MCF 10A (cell line): ENCODE measurements at regions not wholly inside any gene's neighbourhood (a gene's known extent, or its start where the extent isn't known, plus 50 kb on each side); places are given as distances from the start of the nearest gene placed in this dataset.

Experiments used
- BruUV-seq: library from RNA; stranded (reverse); fragments of 400-500 nt; replicated peaks from 2 replicates; lab custom pipeline; 2021; lab: Mats Ljungman, UMichigan
- CTCF ChIA-PET: fragments of 300-600 bp; sonication (Branson Sonifier 250); formaldehyde crosslinking; extraction: SDS; loops from one replicate; lab custom pipeline; 2021; ENCODE audit warnings: antibody characterized with exemption, inconsistent platforms; lab: Yijun Ruan, JAX
- POLR2A ChIA-PET: fragments of 300-600, 350-650 bp; sonication (Branson Sonifier 250); formaldehyde crosslinking; extraction: SDS; loops from one replicate; lab custom pipeline; 2020; ENCODE audit warnings: antibody characterized with exemption, inconsistent platforms; lab: Yijun Ruan, JAX
- DNase-seq: peaks from one replicate; pipeline ENCODE4 v3.0.0-alpha.2; 2018; ENCODE audit not compliant: unreplicated experiment
- H3K27ac Mint-ChIP-seq: one replicate; pipeline ENCODE4 v1.8.0; 2022; ENCODE audit warnings: mild to moderate bottlenecking, low read depth, mixed read lengths; ENCODE audit not compliant: unreplicated experiment
- H3K27me3 Mint-ChIP-seq: one replicate; pipeline ENCODE4 v1.8.0; 2022; ENCODE audit warnings: mixed read lengths; ENCODE audit not compliant: insufficient read depth, unreplicated experiment
- H3K36me3 Mint-ChIP-seq: one replicate; pipeline ENCODE4 v1.8.0; 2022; ENCODE audit warnings: mild to moderate bottlenecking, moderate library complexity, mixed read lengths; ENCODE audit not compliant: insufficient read depth, unreplicated experiment
- H3K4me1 Mint-ChIP-seq: one replicate; pipeline ENCODE4 v1.8.0; 2022; ENCODE audit warnings: mixed read lengths; ENCODE audit not compliant: insufficient read depth, unreplicated experiment
- H3K4me3 Mint-ChIP-seq: one replicate; pipeline ENCODE4 v1.8.0; 2022; ENCODE audit warnings: mild to moderate bottlenecking, moderate library complexity, mixed read lengths; ENCODE audit not compliant: unreplicated experiment
- H3K9me3 Mint-ChIP-seq: one replicate; pipeline ENCODE4 v1.8.0; 2022; ENCODE audit warnings: mixed read lengths; ENCODE audit not compliant: unreplicated experiment
- intact Hi-C: fragments of 100-400 bp; cut with micrococcal nuclease; formaldehyde crosslinking; loops from 2 replicates; pipeline ENCODE4 v1.14.1; 2022
- TF ChIP-seq, protein P1 (sequence below): fragments of 200-600 bp; IDR thresholded peaks from one replicate; pipeline ENCODE4 v1.8.0; 2022; ENCODE audit warnings: antibody characterized with exemption, mild to moderate bottlenecking; ENCODE audit not compliant: unreplicated experiment

GRCh38 chr1:199700551-199700950 lies 327.0 kb upstream of the NR5A2 start:
- BruUV-seq, result no TSS peak
- H3K4me3 Mint-ChIP-seq, result no peak overlapping the region
- H3K27ac Mint-ChIP-seq, result no peak overlapping the region
- ChIA-PET CTCF (no interaction called here), POLR2A (interaction anchor here (0.6 kb wide), 1 partner anchor 126 kb away, joined by 3 read pairs; no protein-coding TSS in a partner anchor)
- TF ChIP-seq, protein P1, sequence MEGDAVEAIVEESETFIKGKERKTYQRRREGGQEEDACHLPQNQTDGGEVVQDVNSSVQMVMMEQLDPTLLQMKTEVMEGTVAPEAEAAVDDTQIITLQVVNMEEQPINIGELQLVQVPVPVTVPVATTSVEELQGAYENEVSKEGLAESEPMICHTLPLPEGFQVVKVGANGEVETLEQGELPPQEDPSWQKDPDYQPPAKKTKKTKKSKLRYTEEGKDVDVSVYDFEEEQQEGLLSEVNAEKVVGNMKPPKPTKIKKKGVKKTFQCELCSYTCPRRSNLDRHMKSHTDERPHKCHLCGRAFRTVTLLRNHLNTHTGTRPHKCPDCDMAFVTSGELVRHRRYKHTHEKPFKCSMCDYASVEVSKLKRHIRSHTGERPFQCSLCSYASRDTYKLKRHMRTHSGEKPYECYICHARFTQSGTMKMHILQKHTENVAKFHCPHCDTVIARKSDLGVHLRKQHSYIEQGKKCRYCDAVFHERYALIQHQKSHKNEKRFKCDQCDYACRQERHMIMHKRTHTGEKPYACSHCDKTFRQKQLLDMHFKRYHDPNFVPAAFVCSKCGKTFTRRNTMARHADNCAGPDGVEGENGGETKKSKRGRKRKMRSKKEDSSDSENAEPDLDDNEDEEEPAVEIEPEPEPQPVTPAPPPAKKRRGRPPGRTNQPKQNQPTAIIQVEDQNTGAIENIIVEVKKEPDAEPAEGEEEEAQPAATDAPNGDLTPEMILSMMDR, result no peak
- no peaks in the 10 kb centered on the region for H3K36me3 Mint-ChIP-seq
- H3K27me3 Mint-ChIP-seq, result no peaks in the 10 kb centered on the region
- peaks cover 6% of the 10 kb centered on the region for H3K4me1 Mint-ChIP-seq
- no peak for DNase-seq
- no peaks in the 10 kb centered on the region for H3K9me3 Mint-ChIP-seq
- intact Hi-C loops, result no loop called here

DNA sequence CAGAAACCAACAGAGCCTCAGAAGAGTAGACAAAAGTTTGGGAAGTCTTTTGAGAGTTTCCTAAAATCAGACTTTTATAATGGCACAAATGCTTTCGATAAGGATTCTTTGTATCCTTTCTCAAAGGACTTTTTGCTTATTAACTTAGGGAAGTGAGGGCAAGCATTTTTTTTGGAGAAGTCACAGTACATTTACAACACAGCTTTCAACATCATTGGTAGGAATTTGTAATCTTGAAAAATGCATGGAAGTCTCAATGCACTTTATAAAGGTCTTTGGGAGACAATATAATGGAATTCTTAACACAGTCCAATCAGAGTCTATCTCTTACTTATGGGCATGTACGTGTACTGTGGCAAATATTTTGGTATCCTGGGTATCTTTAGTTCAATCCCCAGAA lies 325.8 kb upstream of the NR5A2 start:
- Mint-ChIP-seq H3K27ac (no peak overlapping the region), H3K9me3 (no peaks in the 10 kb centered on the region), H3K36me3 (no peaks in the 10 kb centered on the region), H3K4me1 (peaks cover 6% of the 10 kb centered on the region), H3K27me3 (no peaks in the 10 kb centered on the region), H3K4me3 (no peak overlapping the region)
- POLR2A ChIA-PET, result no interaction called here
- no TSS peak for BruUV-seq
- TF ChIP-seq, protein P1, result no peak
- no peak for DNase-seq
- intact Hi-C loops, result no loop called here
- CTCF ChIA-PET, result interaction anchor here (0.6 kb wide), 1 partner anchor 69 kb away, joined by 3 read pairs; no protein-coding TSS in a partner anchor

- ChIA-PET POLR2A (interaction anchor here (0.7 to 1.2 kb wide), 3 partner anchors 9 to 841 kb away, joined by 3 read pairs; no protein-coding TSS in a partner anchor), CTCF (interaction anchor here (0.7 to 1.8 kb wide), 4 partner anchors 11 to 852 kb away, joined by 3 to 5 read pairs (median 4); no protein-coding TSS in a partner anchor)
- no peak overlapping the region for H3K4me3 Mint-ChIP-seq
- H3K27ac Mint-ChIP-seq, result no peak overlapping the region
- H3K4me1 Mint-ChIP-seq, result peaks cover 6% of the 10 kb centered on the region
- BruUV-seq, result no TSS peak
- no peaks in the 10 kb centered on the region for H3K9me3 Mint-ChIP-seq
- no peaks in the 10 kb centered on the region for H3K27me3 Mint-ChIP-seq
- no peak for DNase-seq
- no peaks in the 10 kb centered on the region for H3K36me3 Mint-ChIP-seq
- intact Hi-C loops, result no loop called here
- TF ChIP-seq, protein P1, result no peak
Observed at GRCh38 chr1:199704231-199704630, 323.3 kb upstream of the NR5A2 start.

GRCh38 chr1:199705825-199706224 lies 321.7 kb upstream of the NR5A2 start:
- H3K36me3 Mint-ChIP-seq, result no peaks in the 10 kb centered on the region
- no peaks in the 10 kb centered on the region for H3K27me3 Mint-ChIP-seq
- ChIA-PET CTCF (interaction anchor here (0.6 to 1.8 kb wide), 3 partner anchors 9 to 128 kb away, joined by 3 to 4 read pairs (median 4); no protein-coding TSS in a partner anchor), POLR2A (interaction anchor here (0.7 to 1.2 kb wide), 3 partner anchors 14 to 34 kb away, joined by 3 to 4 read pairs (median 4); no protein-coding TSS in a partner anchor)
- peaks cover 14% of the 10 kb centered on the region for H3K9me3 Mint-ChIP-seq
- intact Hi-C loops, result no loop called here
- H3K4me1 Mint-ChIP-seq, result peaks cover 6% of the 10 kb centered on the region
- no peak overlapping the region for H3K4me3 Mint-ChIP-seq
- DNase-seq, result no peak
- no TSS peak for BruUV-seq
- no peak overlapping the region for H3K27ac Mint-ChIP-seq
- TF ChIP-seq, protein P1, result no peak
